ENCODE measurements at regions not wholly inside any gene's neighbourhood (a gene's known extent, or its start where the extent isn't known, plus 50 kb on each side); places are given as distances from the start of the nearest gene placed in this dataset.

GRCh38 chr10:64502936-64503335 is 981.7 kb downstream of the REEP3 start:
- H3K4me1 ChIP-seq (ENCODE audit: control insufficient read depth, insufficient read depth, low read length) = no peaks in the 10 kb centered on the region
- no peaks in the 10 kb centered on the region for H3K27me3 ChIP-seq (ENCODE audit: control insufficient read depth, insufficient read depth, low read length)
- H3K9ac ChIP-seq (ENCODE audit: low read length) = no peak overlapping the region
- no peaks in the 10 kb centered on the region for H3K36me3 ChIP-seq (ENCODE audit: control insufficient read depth, insufficient read depth, low read length)
- no peak overlapping the region for H3K4me3 ChIP-seq (ENCODE audit: low read length)
- no peak overlapping the region for H3K27ac ChIP-seq (ENCODE audit: low read depth, low read length)

GRCh38 chr10:64503429-64503828 is 982.2 kb downstream of the REEP3 start:
- H3K9ac ChIP-seq (ENCODE audit: low read length) = no peak overlapping the region
- no peak overlapping the region for H3K27ac ChIP-seq (ENCODE audit: low read depth, low read length)

GRCh38 chr10:64505501-64505900 is 984.3 kb downstream of the REEP3 start:
- Histone ChIP-seq H3K4me1 (ENCODE audit: control insufficient read depth, insufficient read depth, low read length) (no peaks in the 10 kb centered on the region), H3K9ac (ENCODE audit: low read length) (no peak overlapping the region), H3K27ac (ENCODE audit: low read depth, low read length) (no peak overlapping the region), H3K36me3 (ENCODE audit: control insufficient read depth, insufficient read depth, low read length) (no peaks in the 10 kb centered on the region), H3K4me3 (ENCODE audit: low read length) (no peak overlapping the region), H3K27me3 (ENCODE audit: control insufficient read depth, insufficient read depth, low read length) (no peaks in the 10 kb centered on the region)

More at GRCh38 chr10:64503429-64503828, 982.2 kb downstream of the REEP3 start:
- no peak overlapping the region for H3K4me3 ChIP-seq (ENCODE audit: low read length)
- no peaks in the 10 kb centered on the region for H3K4me1 ChIP-seq (ENCODE audit: control insufficient read depth, insufficient read depth, low read length)
- no peaks in the 10 kb centered on the region for H3K27me3 ChIP-seq (ENCODE audit: control insufficient read depth, insufficient read depth, low read length)
- H3K36me3 ChIP-seq (ENCODE audit: control insufficient read depth, insufficient read depth, low read length) = no peaks in the 10 kb centered on the region

- Histone ChIP-seq H3K36me3 (ENCODE audit: control insufficient read depth, insufficient read depth, low read length) (no peaks in the 10 kb centered on the region), H3K9ac (ENCODE audit: low read length) (no peak overlapping the region), H3K4me3 (ENCODE audit: low read length) (no peak overlapping the region), H3K4me1 (ENCODE audit: control insufficient read depth, insufficient read depth, low read length) (no peaks in the 10 kb centered on the region), H3K27ac (ENCODE audit: low read depth, low read length) (no peak overlapping the region), H3K27me3 (ENCODE audit: control insufficient read depth, insufficient read depth, low read length) (no peaks in the 10 kb centered on the region)
These were observed 985.8 kb downstream of the REEP3 start for GRCh38 chr10:64506963-64507362.

- Histone ChIP-seq H3K4me1 (ENCODE audit: control insufficient read depth, insufficient read depth, low read length) (no peaks in the 10 kb centered on the region), H3K9ac (ENCODE audit: low read length) (no peak overlapping the region), H3K4me3 (ENCODE audit: low read length) (no peak overlapping the region), H3K27ac (ENCODE audit: low read depth, low read length) (no peak overlapping the region), H3K27me3 (ENCODE audit: control insufficient read depth, insufficient read depth, low read length) (no peaks in the 10 kb centered on the region), H3K36me3 (ENCODE audit: control insufficient read depth, insufficient read depth, low read length) (no peaks in the 10 kb centered on the region)
These were observed 986.4 kb downstream of the REEP3 start for GRCh38 chr10:64507651-64508028.

- H3K4me1 ChIP-seq (ENCODE audit: control insufficient read depth, insufficient read depth, low read length) = no peaks in the 10 kb centered on the region
- H3K9ac ChIP-seq (ENCODE audit: low read length) = no peak overlapping the region
- H3K27me3 ChIP-seq (ENCODE audit: control insufficient read depth, insufficient read depth, low read length) = no peaks in the 10 kb centered on the region
- H3K36me3 ChIP-seq (ENCODE audit: control insufficient read depth, insufficient read depth, low read length) = no peaks in the 10 kb centered on the region
- H3K27ac ChIP-seq (ENCODE audit: low read depth, low read length) = no peak overlapping the region
- no peak overlapping the region for H3K4me3 ChIP-seq (ENCODE audit: low read length)
These were observed 986.9 kb downstream of the REEP3 start for GRCh38 chr10:64508029-64508661.

GRCh38 chr10:64515970-64516699 is 994.9 kb downstream of the REEP3 start:
- Histone ChIP-seq H3K4me3 (ENCODE audit: low read length) (no peak overlapping the region), H3K36me3 (ENCODE audit: control insufficient read depth, insufficient read depth, low read length) (no peaks in the 10 kb centered on the region), H3K9ac (ENCODE audit: low read length) (no peak overlapping the region), H3K27ac (ENCODE audit: low read depth, low read length) (no peak overlapping the region), H3K27me3 (ENCODE audit: control insufficient read depth, insufficient read depth, low read length) (no peaks in the 10 kb centered on the region), H3K4me1 (ENCODE audit: control insufficient read depth, insufficient read depth, low read length) (no peaks in the 10 kb centered on the region)

- H3K27me3 ChIP-seq (ENCODE audit: control insufficient read depth, insufficient read depth, low read length) = no peaks in the 10 kb centered on the region
- no peak overlapping the region for H3K4me3 ChIP-seq (ENCODE audit: low read length)
- no peaks in the 10 kb centered on the region for H3K36me3 ChIP-seq (ENCODE audit: control insufficient read depth, insufficient read depth, low read length)
- no peaks in the 10 kb centered on the region for H3K4me1 ChIP-seq (ENCODE audit: control insufficient read depth, insufficient read depth, low read length)
- H3K9ac ChIP-seq (ENCODE audit: low read length) = no peak overlapping the region
- no peak overlapping the region for H3K27ac ChIP-seq (ENCODE audit: low read depth, low read length)
These were observed 997.3 kb downstream of the REEP3 start for GRCh38 chr10:64518456-64518855.

- Histone ChIP-seq H3K9ac (ENCODE audit: low read length) (no peak overlapping the region), H3K36me3 (ENCODE audit: control insufficient read depth, insufficient read depth, low read length) (no peaks in the 10 kb centered on the region), H3K27ac (ENCODE audit: low read depth, low read length) (no peak overlapping the region), H3K27me3 (ENCODE audit: control insufficient read depth, insufficient read depth, low read length) (no peaks in the 10 kb centered on the region), H3K4me1 (ENCODE audit: control insufficient read depth, insufficient read depth, low read length) (no peaks in the 10 kb centered on the region), H3K4me3 (ENCODE audit: low read length) (no peak overlapping the region)
These were observed 998.2 kb downstream of the REEP3 start for GRCh38 chr10:64519427-64519826.

- Histone ChIP-seq H3K27ac (ENCODE audit: low read depth, low read length) (no peak overlapping the region), H3K4me1 (ENCODE audit: control insufficient read depth, insufficient read depth, low read length) (no peaks in the 10 kb centered on the region), H3K9ac (ENCODE audit: low read length) (no peak overlapping the region), H3K27me3 (ENCODE audit: control insufficient read depth, insufficient read depth, low read length) (no peaks in the 10 kb centered on the region), H3K36me3 (ENCODE audit: control insufficient read depth, insufficient read depth, low read length) (no peaks in the 10 kb centered on the region), H3K4me3 (ENCODE audit: low read length) (no peak overlapping the region)
These were observed 998.6 kb downstream of the REEP3 start for GRCh38 chr10:64519831-64520230.

GRCh38 chr10:64523065-64523759 is 1002.0 kb downstream of the REEP3 start:
- H3K36me3 ChIP-seq (ENCODE audit: control insufficient read depth, insufficient read depth, low read length) = no peaks in the 10 kb centered on the region
- no peak overlapping the region for H3K27ac ChIP-seq (ENCODE audit: low read depth, low read length)
- no peaks in the 10 kb centered on the region for H3K27me3 ChIP-seq (ENCODE audit: control insufficient read depth, insufficient read depth, low read length)
- H3K9ac ChIP-seq (ENCODE audit: low read length) = no peak overlapping the region
- no peak overlapping the region for H3K4me3 ChIP-seq (ENCODE audit: low read length)
- no peaks in the 10 kb centered on the region for H3K4me1 ChIP-seq (ENCODE audit: control insufficient read depth, insufficient read depth, low read length)

- Histone ChIP-seq H3K4me1 (ENCODE audit: control insufficient read depth, insufficient read depth, low read length) (no peaks in the 10 kb centered on the region), H3K9ac (ENCODE audit: low read length) (no peak overlapping the region), H3K4me3 (ENCODE audit: low read length) (no peak overlapping the region), H3K27me3 (ENCODE audit: control insufficient read depth, insufficient read depth, low read length) (no peaks in the 10 kb centered on the region), H3K27ac (ENCODE audit: low read depth, low read length) (no peak overlapping the region), H3K36me3 (ENCODE audit: control insufficient read depth, insufficient read depth, low read length) (no peaks in the 10 kb centered on the region)
These were observed 1007.2 kb downstream of the REEP3 start for GRCh38 chr10:64528294-64529002.
